ENCODE measurements at regions not wholly inside any gene's neighbourhood (a gene's known extent, or its start where the extent isn't known, plus 50 kb on each side); places are given as distances from the start of the nearest gene placed in this dataset.

- no peak for DNase-seq (ENCODE audit: low read depth)
- H3K4me3 ChIP-seq (ENCODE audit: low read length): no peak overlapping the region
- TF ChIP-seq CTCF (IDR thresholded peaks at IDR 0.05; ENCODE audit: insufficient read depth, low read depth, low read length, missing control alignments): no peak
These were observed 242.4 kb upstream of the CAMK1G start for GRCh38 chr1:209341146-209341545.

DNA sequence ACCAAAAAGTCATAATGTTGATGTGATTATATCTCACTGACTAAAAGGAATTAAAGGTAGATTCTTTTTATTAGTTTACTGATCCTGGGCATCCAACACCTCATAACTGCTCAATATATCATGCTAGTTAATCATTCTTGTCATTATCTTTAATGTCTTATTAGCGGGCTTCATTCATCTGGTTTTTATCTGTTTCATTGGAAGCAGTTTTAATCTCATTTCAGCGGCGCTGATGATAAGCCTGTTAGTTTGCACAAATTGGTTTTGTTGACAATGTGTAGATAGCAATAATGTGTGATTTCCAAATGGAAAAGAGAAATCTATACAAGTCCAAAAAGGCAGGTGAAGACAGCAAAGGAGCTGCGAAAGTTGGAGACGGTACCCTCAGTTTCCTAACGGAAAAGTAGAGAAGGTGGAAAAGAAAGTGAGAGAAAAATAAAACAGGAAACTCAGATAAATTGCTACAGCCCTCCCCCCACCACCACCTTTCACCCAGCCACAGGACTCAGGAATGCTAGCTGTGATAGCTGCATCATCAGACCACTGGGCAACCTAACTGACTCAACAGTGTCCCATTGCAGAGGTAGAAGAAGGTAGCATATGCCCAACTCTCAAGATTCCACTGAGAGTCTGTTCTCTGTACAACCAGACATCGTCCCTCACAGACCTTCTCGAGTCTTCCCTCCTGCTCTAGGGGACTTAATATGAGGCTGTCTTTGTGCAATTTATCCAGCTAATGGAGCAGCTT, 241.7 kb upstream of the CAMK1G start:
- H3K4me3 ChIP-seq (ENCODE audit: low read length): no peak overlapping the region
- TF ChIP-seq CTCF (IDR thresholded peaks at IDR 0.05; ENCODE audit: insufficient read depth, low read depth, low read length, missing control alignments): no peak
- DNase-seq (ENCODE audit: low read depth): no peak

GRCh38 chr1:209342441-209343175, 240.9 kb upstream of the CAMK1G start:
- DNase-seq (ENCODE audit: low read depth): no peak
- no peak for TF ChIP-seq CTCF (IDR thresholded peaks at IDR 0.05; ENCODE audit: insufficient read depth, low read depth, low read length, missing control alignments)
- no peak overlapping the region for H3K4me3 ChIP-seq (ENCODE audit: low read length)

GRCh38 chr1:209343511-209343910, 240.0 kb upstream of the CAMK1G start:
- H3K4me3 ChIP-seq (ENCODE audit: low read length): no peak overlapping the region
- no peak for DNase-seq (ENCODE audit: low read depth)
- no peak for TF ChIP-seq CTCF (IDR thresholded peaks at IDR 0.05; ENCODE audit: insufficient read depth, low read depth, low read length, missing control alignments)

DNA sequence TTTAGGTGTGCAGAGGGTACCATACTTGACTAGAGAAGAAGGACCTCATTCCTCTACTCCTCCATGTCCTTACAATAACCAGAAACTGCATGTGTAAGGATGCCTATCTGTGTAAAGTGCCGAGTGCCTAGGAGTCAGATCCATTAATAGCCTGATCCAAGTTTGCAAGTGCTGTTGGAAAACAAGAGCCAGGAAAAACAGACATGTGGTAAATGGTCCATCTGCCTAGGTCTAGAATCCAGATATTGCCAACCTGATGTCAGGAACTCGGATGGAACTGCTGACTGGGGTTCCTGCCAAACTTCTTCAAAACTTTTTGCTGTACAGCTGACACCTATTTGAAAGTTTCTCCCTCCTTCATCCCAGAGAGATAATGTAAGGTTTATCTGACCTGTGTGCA, 239.4 kb upstream of the CAMK1G start:
- no peak for TF ChIP-seq CTCF (IDR thresholded peaks at IDR 0.05; ENCODE audit: insufficient read depth, low read depth, low read length, missing control alignments)
- DNase-seq (ENCODE audit: low read depth): no peak

GRCh38 chr1:209349363-209350308, 233.9 kb upstream of the CAMK1G start:
- TF ChIP-seq CTCF (IDR thresholded peaks at IDR 0.05; ENCODE audit: insufficient read depth, low read depth, low read length, missing control alignments): no peak
- H3K4me3 ChIP-seq (ENCODE audit: low read length): no peak overlapping the region
- no peak for DNase-seq (ENCODE audit: low read depth)

More for the DNA sequence above, 239.4 kb upstream of the CAMK1G start:
- no peak overlapping the region for H3K4me3 ChIP-seq (ENCODE audit: low read length)
